SKM-1 (cell line): ENCODE measurements at regions not wholly inside any gene's neighbourhood (a gene's known extent, or its start where the extent isn't known, plus 50 kb on each side); places are given as distances from the start of the nearest gene placed in this dataset.

Experiments used
- DNase-seq: peaks from one replicate; lab custom pipeline; 2025; ENCODE audit not compliant: unreplicated experiment; lab: John Stamatoyannopoulos, UW

- DNase-seq, result peak; percentile 27
Measured at GRCh38 chr12:75974323-75975187, 57.0 kb downstream of the PHLDA1 start.

- DNase-seq, result no peak
Measured at GRCh38 chr12:75971253-75971652, 60.3 kb downstream of the PHLDA1 start.

- DNase-seq, result no peak
Measured at GRCh38 chr12:75970310-75970709, 61.3 kb downstream of the PHLDA1 start.

GRCh38 chr12:75969768-75970167, 61.8 kb downstream of the PHLDA1 start:
- no peak for DNase-seq

GRCh38 chr12:75965661-75966060, 65.9 kb downstream of the PHLDA1 start:
- no peak for DNase-seq

- DNase-seq, result peak; percentile 78
Measured at GRCh38 chr12:75964150-75964549, 67.4 kb downstream of the PHLDA1 start.

- no peak for DNase-seq
Measured at GRCh38 chr12:75961878-75962277, 69.7 kb downstream of the PHLDA1 start.

- no peak for DNase-seq
Measured at GRCh38 chr12:75960954-75961661, 70.5 kb downstream of the PHLDA1 start.

GRCh38 chr12:75960086-75960910, 71.3 kb downstream of the PHLDA1 start:
- no peak for DNase-seq

- DNase-seq, result no peak
Measured at GRCh38 chr12:75959506-75959905, 72.1 kb downstream of the PHLDA1 start.

- DNase-seq, result no peak
Measured at GRCh38 chr12:75959060-75959459, 72.5 kb downstream of the PHLDA1 start.

- DNase-seq, result no peak
Measured at GRCh38 chr12:75955251-75955650, 76.3 kb downstream of the PHLDA1 start.

- no peak for DNase-seq
Measured at GRCh38 chr12:75954749-75955148, 76.8 kb downstream of the PHLDA1 start.

- no peak for DNase-seq
Measured at GRCh38 chr12:75954041-75954440, 77.5 kb downstream of the PHLDA1 start.

- no peak for DNase-seq
Measured at GRCh38 chr12:75953312-75953906, 78.2 kb downstream of the PHLDA1 start.

- DNase-seq, result no peak
Measured at GRCh38 chr12:75951399-75952278, 79.9 kb downstream of the PHLDA1 start.

- DNase-seq, result no peak
Measured at GRCh38 chr12:75947156-75947723, 84.3 kb downstream of the PHLDA1 start.

- no peak for DNase-seq
Measured at GRCh38 chr12:75945581-75945980, 86.0 kb downstream of the PHLDA1 start.

GRCh38 chr12:75944905-75945432, 86.6 kb downstream of the PHLDA1 start:
- no peak for DNase-seq
